ENCODE measurements at regions not wholly inside any gene's neighbourhood (a gene's known extent, or its start where the extent isn't known, plus 50 kb on each side); places are given as distances from the start of the nearest gene placed in this dataset.

- H3K4me3 ChIP-seq (ENCODE audit: low read depth, poor library complexity, severe bottlenecking) = no peak overlapping the region
- TF ChIP-seq CTCF (IDR thresholded peaks at IDR 0.05) (no peak), POLR2A (IDR thresholded peaks at IDR 0.05) (no peak)
- 67 to 81% methylated on average over 6 of the region's 6 CpGs for WGBS, 2 donors
- intact Hi-C loops (cut with DNase I; ENCODE audit: low total_unique reads) = no loop called here
- DNase-seq (ENCODE audit: low spot score in 2 of 2) = no peak
These were observed 84.8 kb downstream of the TTLL2 start for GRCh38 chr6:167409694-167410093.

- TF ChIP-seq POLR2A (IDR thresholded peaks at IDR 0.05) = no peak
- no peak for TF ChIP-seq CTCF (IDR thresholded peaks at IDR 0.05)
- H3K4me3 ChIP-seq (ENCODE audit: low read depth, poor library complexity, severe bottlenecking) = no peak overlapping the region
- DNase-seq (ENCODE audit: low spot score in 2 of 2) = no peak
- 53 to 57% methylated on average over 9 of the region's 9 CpGs for WGBS, 2 donors
- intact Hi-C loops (cut with DNase I; ENCODE audit: low total_unique reads) = no loop called here
These were observed 85.6 kb downstream of the TTLL2 start for GRCh38 chr6:167410462-167410861.

- no peak for DNase-seq (ENCODE audit: low spot score in 2 of 2)
- no peak for TF ChIP-seq CTCF (IDR thresholded peaks at IDR 0.05)
- no peak for TF ChIP-seq POLR2A (IDR thresholded peaks at IDR 0.05)
- no peak overlapping the region for H3K4me3 ChIP-seq (ENCODE audit: low read depth, poor library complexity, severe bottlenecking)
- intact Hi-C loops (cut with DNase I; ENCODE audit: low total_unique reads) = no loop called here
- WGBS, 2 donors = 61 to 71% methylated on average over 5 of the region's 5 CpGs
These were observed 87.6 kb downstream of the TTLL2 start for GRCh38 chr6:167412506-167412905.

GRCh38 chr6:167415441-167415961, 90.6 kb downstream of the TTLL2 start:
- TF ChIP-seq CTCF (IDR thresholded peaks at IDR 0.05) = no peak
- TF ChIP-seq POLR2A (IDR thresholded peaks at IDR 0.05) = no peak
- intact Hi-C loops (cut with DNase I; ENCODE audit: low total_unique reads) = no loop called here
- 66 to 81% methylated on average over 7 to 18 of the region's 18 CpGs for WGBS, 2 donors
- no peak overlapping the region for H3K4me3 ChIP-seq (ENCODE audit: low read depth, poor library complexity, severe bottlenecking)
- no peak for DNase-seq (ENCODE audit: low spot score in 2 of 2)

- no peak overlapping the region for H3K4me3 ChIP-seq (ENCODE audit: low read depth, poor library complexity, severe bottlenecking)
- no peak for DNase-seq (ENCODE audit: low spot score in 2 of 2)
- WGBS, 2 donors = 61 to 62% methylated on average over 12 of the region's 12 CpGs
- intact Hi-C loops (cut with DNase I; ENCODE audit: low total_unique reads) = no loop called here
- TF ChIP-seq CTCF (IDR thresholded peaks at IDR 0.05) (no peak), POLR2A (IDR thresholded peaks at IDR 0.05) (no peak)
These were observed 92.0 kb downstream of the TTLL2 start for GRCh38 chr6:167416676-167417430.

GRCh38 chr6:167420177-167420576, 95.3 kb downstream of the TTLL2 start:
- 76 to 80% methylated on average over 12 of the region's 12 CpGs for WGBS, 2 donors
- DNase-seq (ENCODE audit: low spot score in 2 of 2) = no peak
- H3K4me3 ChIP-seq (ENCODE audit: low read depth, poor library complexity, severe bottlenecking) = no peak overlapping the region
- intact Hi-C loops (cut with DNase I; ENCODE audit: low total_unique reads) = no loop called here
- TF ChIP-seq POLR2A (IDR thresholded peaks at IDR 0.05) = no peak
- TF ChIP-seq CTCF (IDR thresholded peaks at IDR 0.05) = no peak

All from lower leg skin (tissue), 4 donors.